IMR-90 (cell line): ENCODE measurements at regions not wholly inside any gene's neighbourhood (a gene's known extent, or its start where the extent isn't known, plus 50 kb on each side); places are given as distances from the start of the nearest gene placed in this dataset.

Experiments used
- BHLHE40 ChIP-seq: fragments of 150-350 bp; IDR thresholded peaks from 2 replicates; pipeline ENCODE4 v1.6.1; 2016; ENCODE audit warnings: mild to moderate bottlenecking, low read depth, low read length
- CTCF ChIP-seq: conservative IDR thresholded peaks from 2 replicates; pipeline ENCODE4 v1.5.1; 2012; ENCODE audit warnings: mild to moderate bottlenecking, low read depth, low read length, improper control_type of control experiment
- POLR2A ChIP-seq: IDR thresholded peaks from 2 replicates; pipeline ENCODE4 v1.6.1; 2012; ENCODE audit warnings: mild to moderate bottlenecking, low read depth, low read length
- RFX5 ChIP-seq: IDR thresholded peaks from 2 replicates; pipeline ENCODE4 v1.8.0; 2012; ENCODE audit warnings: low read depth, mild to moderate bottlenecking, low read length, moderate library complexity
- TF ChIP-seq, protein P1 (sequence below): fragments of 150-350 bp; IDR thresholded peaks from 2 replicates; pipeline ENCODE4 v1.6.1; 2016; ENCODE audit warnings: low read depth, mild to moderate bottlenecking, low read length, moderate library complexity, borderline replicate concordance

DNA sequence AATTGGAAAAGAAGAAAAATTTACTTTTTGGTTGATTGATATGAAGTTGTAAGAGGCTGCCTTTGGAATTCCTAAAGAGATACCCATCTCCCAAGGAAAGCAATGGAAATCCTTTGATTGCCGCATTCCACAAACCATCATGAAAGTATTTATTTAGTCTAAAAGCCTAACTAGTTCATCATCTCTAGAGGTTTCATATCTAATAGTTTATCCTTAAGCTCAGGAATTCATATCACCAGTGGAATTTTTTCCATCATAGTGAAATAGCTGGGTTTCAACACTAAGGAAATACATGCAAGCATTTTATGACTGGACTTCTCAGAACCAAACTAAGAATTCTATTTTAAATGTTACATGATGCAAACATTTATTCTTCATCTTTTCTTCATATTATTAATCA is 144.9 kb downstream of the FBXO8 start:
- TF ChIP-seq, protein P1, sequence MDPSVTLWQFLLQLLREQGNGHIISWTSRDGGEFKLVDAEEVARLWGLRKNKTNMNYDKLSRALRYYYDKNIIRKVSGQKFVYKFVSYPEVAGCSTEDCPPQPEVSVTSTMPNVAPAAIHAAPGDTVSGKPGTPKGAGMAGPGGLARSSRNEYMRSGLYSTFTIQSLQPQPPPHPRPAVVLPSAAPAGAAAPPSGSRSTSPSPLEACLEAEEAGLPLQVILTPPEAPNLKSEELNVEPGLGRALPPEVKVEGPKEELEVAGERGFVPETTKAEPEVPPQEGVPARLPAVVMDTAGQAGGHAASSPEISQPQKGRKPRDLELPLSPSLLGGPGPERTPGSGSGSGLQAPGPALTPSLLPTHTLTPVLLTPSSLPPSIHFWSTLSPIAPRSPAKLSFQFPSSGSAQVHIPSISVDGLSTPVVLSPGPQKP, result no peak
- TF ChIP-seq CTCF, result no peak
- no peak for TF ChIP-seq POLR2A
- no peak for TF ChIP-seq RFX5
- TF ChIP-seq BHLHE40, result no peak
